Common myeloid progenitor, CD34-positive (primary cell): ENCODE measurements at regions not wholly inside any gene's neighbourhood (a gene's known extent, or its start where the extent isn't known, plus 50 kb on each side); places are given as distances from the start of the nearest gene placed in this dataset.

Source experiments
- CTCF ChIA-PET: fragments of 350-600 bp; sonication (Branson Sonifier 250); formaldehyde crosslinking; loops from one replicate; lab custom pipeline; 2021; ENCODE audit warnings: antibody characterized with exemption; lab: Charles Lee
- POLR2A ChIA-PET: fragments of 350-600 bp; sonication (Branson Sonifier 250); formaldehyde crosslinking; loops from one replicate; lab custom pipeline; 2021; ENCODE audit warnings: antibody characterized with exemption; lab: Charles Lee
- DNase-seq, 3 donors: peaks; one replicate each; pipeline versions ENCODE4 v3.0.0 to v3.0.0-alpha.2; 2013
- H3K27ac ChIP-seq, 2 experiments: 1 replicate in 1 of 2; 2 replicates in 1 of 2; pipeline ENCODE4 v1.7.0; 2013; ENCODE audit warnings: inconsistent platforms in 2 of 2, low read length in 2 of 2, mild to moderate bottlenecking in 2 of 2, low read depth in 1 of 2, moderate library complexity in 1 of 2; ENCODE audit not compliant: severe bottlenecking in 2 of 2, insufficient read depth in 1 of 2, poor library complexity in 1 of 2
- H3K27me3 ChIP-seq, 5 experiments: replicated peaks in 2 of 5; 1 replicate in 3 of 5; 2 replicates in 2 of 5; pipeline versions ENCODE4 v1.6.1 to v1.7.0; 2013; ENCODE audit warnings: low read length in 4 of 5, mild to moderate bottlenecking in 2 of 5, moderate library complexity in 2 of 5, inconsistent platforms in 1 of 5; ENCODE audit not compliant: insufficient read depth in 5 of 5, control insufficient read depth in 4 of 5
- H3K36me3 ChIP-seq, 4 experiments: 1 replicate in 2 of 4; 2 replicates in 2 of 4; pipeline versions ENCODE4 v1.6.1 to v1.7.0; 2013; ENCODE audit warnings: low read length in 3 of 4, control low read depth in 1 of 4, mild to moderate bottlenecking in 1 of 4; ENCODE audit not compliant: control insufficient read depth in 4 of 4, insufficient read depth in 4 of 4
- H3K4me1 ChIP-seq, 4 experiments: 1 replicate in 3 of 4; 2 replicates in 1 of 4; pipeline versions ENCODE4 v1.6.1 to v1.7.1; 2013; ENCODE audit warnings: low read length in 3 of 4, mild to moderate bottlenecking in 3 of 4, control low read depth in 1 of 4, inconsistent platforms in 1 of 4, moderate library complexity in 1 of 4; ENCODE audit not compliant: control insufficient read depth in 4 of 4, insufficient read depth in 4 of 4; ENCODE audit errors: control extremely low read depth in 1 of 4
- H3K4me3 ChIP-seq, 7 experiments: 1 replicate in 4 of 7; 2 replicates in 3 of 7; pipeline versions ENCODE4 v1.5.1 to v1.7.0; 2013; ENCODE audit warnings: mild to moderate bottlenecking in 7 of 7, low read length in 6 of 7, moderate library complexity in 6 of 7, inconsistent platforms in 2 of 7, low read depth in 2 of 7, control low read depth in 1 of 7; ENCODE audit not compliant: insufficient read depth in 4 of 7, control insufficient read depth in 1 of 7; ENCODE audit errors: extremely low read depth in 1 of 7
- H3K9me3 ChIP-seq, 5 experiments: 1 replicate in 4 of 5; 2 replicates in 1 of 5; pipeline versions ENCODE4 v1.6.1 to v1.7.1; 2013; ENCODE audit warnings: low read length in 4 of 5, mild to moderate bottlenecking in 2 of 5, inconsistent platforms in 1 of 5, low read depth in 1 of 5, moderate library complexity in 1 of 5; ENCODE audit not compliant: control insufficient read depth in 4 of 5, insufficient read depth in 2 of 5; ENCODE audit errors: control extremely low read depth in 1 of 5
- WGBS: methylation state at CpG from one replicate; pipeline ENCODE4 v1.1.5; 2013; ENCODE audit not compliant: insufficient coverage; 5-methylcytosine and 5-hydroxymethylcytosine counted together

GRCh38 chr9:85289142-85289541 lies 452.6 kb downstream of the AGTPBP1 start:
- DNase-seq: peak in 1 of 3 donors; percentile 29
- POLR2A ChIA-PET: interaction anchor here (0.7 kb wide), 1 partner anchor 10 kb away, joined by 3 read pairs; no protein-coding TSS in a partner anchor

GRCh38 chr9:85283421-85283820 lies 458.3 kb downstream of the AGTPBP1 start:
- 100% methylated on average over 2 of the region's 3 CpGs for WGBS
- H3K27me3 ChIP-seq: peaks cover 0 to 30% (median 8%) of the 10 kb centered on the region in 5 experiments
- no peak for DNase-seq
- no peak overlapping the region for H3K27ac ChIP-seq
- peaks cover 0 to 4% (median 0%) of the 10 kb centered on the region in 5 experiments for H3K9me3 ChIP-seq
- H3K4me3 ChIP-seq: no peak overlapping the region
- H3K36me3 ChIP-seq: no peaks in the 10 kb centered on the region
- ChIA-PET POLR2A (no interaction called here), CTCF (no interaction called here)
- no peaks in the 10 kb centered on the region for H3K4me1 ChIP-seq

More at GRCh38 chr9:85289142-85289541, 452.6 kb downstream of the AGTPBP1 start:
- Histone ChIP-seq H3K4me3 (no peak overlapping the region), H3K27ac (no peak overlapping the region), H3K27me3 (peaks cover 0 to 19% (median 0%) of the 10 kb centered on the region in 5 experiments), H3K9me3 (peaks cover 0 to 4% (median 0%) of the 10 kb centered on the region in 5 experiments), H3K4me1 (peaks cover 17 to 23% (median 22%) of the 10 kb centered on the region in 4 experiments), H3K36me3 (no peaks in the 10 kb centered on the region)
- CTCF ChIA-PET: interaction anchor here (1.3 kb wide), 1 partner anchor 136 kb away, joined by 4 read pairs; no protein-coding TSS in a partner anchor
- 95% methylated on average over 16 of the region's 18 CpGs for WGBS

GRCh38 chr9:85278769-85279168 lies 463.0 kb downstream of the AGTPBP1 start:
- no peak overlapping the region for H3K4me3 ChIP-seq
- POLR2A ChIA-PET: no interaction called here
- no peaks in the 10 kb centered on the region for H3K9me3 ChIP-seq
- no peaks in the 10 kb centered on the region for H3K36me3 ChIP-seq
- no peak overlapping the region for H3K27ac ChIP-seq
- 0% methylated on average over 1 of the region's 4 CpGs for WGBS
- H3K4me1 ChIP-seq: no peaks in the 10 kb centered on the region
- CTCF ChIA-PET: no interaction called here
- DNase-seq: no peak
- peaks cover 0 to 28% (median 10%) of the 10 kb centered on the region in 5 experiments for H3K27me3 ChIP-seq

GRCh38 chr9:85276741-85277140 lies 465.0 kb downstream of the AGTPBP1 start:
- WGBS: 93% methylated on average over 3 of the region's 4 CpGs
- DNase-seq: no peak
- Histone ChIP-seq H3K27ac (no peak overlapping the region), H3K27me3 (peaks cover 0 to 17% (median 7%) of the 10 kb centered on the region in 5 experiments), H3K4me1 (no peaks in the 10 kb centered on the region), H3K4me3 (no peak overlapping the region), H3K36me3 (no peaks in the 10 kb centered on the region), H3K9me3 (no peaks in the 10 kb centered on the region)
- CTCF ChIA-PET: interaction anchor here (1.0 to 1.3 kb wide), 3 partner anchors 9 to 14 kb away, joined by 3 to 5 read pairs (median 4); no protein-coding TSS in a partner anchor
- POLR2A ChIA-PET: no interaction called here

- Histone ChIP-seq H3K36me3 (no peaks in the 10 kb centered on the region), H3K4me3 (no peak overlapping the region), H3K27ac (no peak overlapping the region), H3K4me1 (peaks cover 0 to 9% (median under 1%) of the 10 kb centered on the region in 4 experiments), H3K9me3 (peaks cover 0 to 3% (median 0%) of the 10 kb centered on the region in 5 experiments), H3K27me3 (peaks cover 0 to 10% (median 2%) of the 10 kb centered on the region in 5 experiments)
- 100% methylated on average over 7 of the region's 7 CpGs for WGBS
- no peak for DNase-seq
- POLR2A ChIA-PET: no interaction called here
- CTCF ChIA-PET: no interaction called here
Observed at GRCh38 chr9:85269811-85270210, 471.9 kb downstream of the AGTPBP1 start.

- CTCF ChIA-PET: interaction anchor here (1.0 kb wide), 1 partner anchor 9 kb away, joined by 3 read pairs; no protein-coding TSS in a partner anchor
- Histone ChIP-seq H3K9me3 (peaks cover 0 to 8% (median 0%) of the 10 kb centered on the region in 5 experiments), H3K27me3 (peaks cover 0 to 14% (median 0%) of the 10 kb centered on the region in 5 experiments), H3K36me3 (no peaks in the 10 kb centered on the region), H3K4me3 (no peak overlapping the region), H3K4me1 (peaks cover 0 to 9% (median under 1%) of the 10 kb centered on the region in 4 experiments), H3K27ac (no peak overlapping the region)
- DNase-seq: no peak
- POLR2A ChIA-PET: no interaction called here
- WGBS: 56% methylated on average over 1 of the region's 1 CpG
Observed at GRCh38 chr9:85268131-85268530, 473.6 kb downstream of the AGTPBP1 start.

- CTCF ChIA-PET: no interaction called here
Observed at GRCh38 chr9:85264695-85265094, 477.1 kb downstream of the AGTPBP1 start.

More at GRCh38 chr9:85264695-85265094, 477.1 kb downstream of the AGTPBP1 start:
- Histone ChIP-seq H3K27ac (no peak overlapping the region), H3K4me3 (no peak overlapping the region), H3K4me1 (peaks cover 0 to 20% (median 3%) of the 10 kb centered on the region in 4 experiments), H3K36me3 (no peaks in the 10 kb centered on the region), H3K9me3 (peaks cover 0 to 8% (median 0%) of the 10 kb centered on the region in 5 experiments), H3K27me3 (peaks cover 0 to 17% (median 0%) of the 10 kb centered on the region in 5 experiments)
- POLR2A ChIA-PET: no interaction called here
- DNase-seq: no peak
